ENCODE measurements at regions not wholly inside any gene's neighbourhood (a gene's known extent, or its start where the extent isn't known, plus 50 kb on each side); places are given as distances from the start of the nearest gene placed in this dataset.

- no peak for TF ChIP-seq CTCF (IDR thresholded peaks at IDR 0.05; ENCODE audit: extremely low read depth, insufficient read depth, missing control alignments)
- no peak for DNase-seq (ENCODE audit: low spot score)
- in situ Hi-C loops (cut with MboI; ENCODE audit: low pct_unique_long_range_greater_than_20kb, low sequenced_read_pairs, unreplicated experiment): no loop called here
These were observed 1122.8 kb upstream of the CELF4 start for GRCh38 chr18:38688416-38688815.

- in situ Hi-C loops (cut with MboI; ENCODE audit: low pct_unique_long_range_greater_than_20kb, low sequenced_read_pairs, unreplicated experiment): no loop called here
- no peak for TF ChIP-seq CTCF (IDR thresholded peaks at IDR 0.05; ENCODE audit: extremely low read depth, insufficient read depth, missing control alignments)
- no peak for DNase-seq (ENCODE audit: low spot score)
These were observed 1104.9 kb upstream of the CELF4 start for GRCh38 chr18:38670486-38670885.

- in situ Hi-C loops (cut with MboI; ENCODE audit: low pct_unique_long_range_greater_than_20kb, low sequenced_read_pairs, unreplicated experiment): no loop called here
- no peak for TF ChIP-seq CTCF (IDR thresholded peaks at IDR 0.05; ENCODE audit: extremely low read depth, insufficient read depth, missing control alignments)
- DNase-seq (ENCODE audit: low spot score): no peak
These were observed 1099.3 kb upstream of the CELF4 start for GRCh38 chr18:38664929-38665328.

GRCh38 chr18:38663682-38664081, 1098.1 kb upstream of the CELF4 start:
- in situ Hi-C loops (cut with MboI; ENCODE audit: low pct_unique_long_range_greater_than_20kb, low sequenced_read_pairs, unreplicated experiment): no loop called here
- TF ChIP-seq CTCF (IDR thresholded peaks at IDR 0.05; ENCODE audit: extremely low read depth, insufficient read depth, missing control alignments): no peak

GRCh38 chr18:38663270-38663669, 1097.7 kb upstream of the CELF4 start:
- TF ChIP-seq CTCF (IDR thresholded peaks at IDR 0.05; ENCODE audit: extremely low read depth, insufficient read depth, missing control alignments): no peak
- in situ Hi-C loops (cut with MboI; ENCODE audit: low pct_unique_long_range_greater_than_20kb, low sequenced_read_pairs, unreplicated experiment): no loop called here
- no peak for DNase-seq (ENCODE audit: low spot score)

More at GRCh38 chr18:38663682-38664081, 1098.1 kb upstream of the CELF4 start:
- DNase-seq (ENCODE audit: low spot score): no peak

- in situ Hi-C loops (cut with MboI; ENCODE audit: low pct_unique_long_range_greater_than_20kb, low sequenced_read_pairs, unreplicated experiment): no loop called here
- DNase-seq (ENCODE audit: low spot score): no peak
These were observed 1089.3 kb upstream of the CELF4 start for GRCh38 chr18:38654946-38655345.

More at GRCh38 chr18:38654946-38655345, 1089.3 kb upstream of the CELF4 start:
- no peak for TF ChIP-seq CTCF (IDR thresholded peaks at IDR 0.05; ENCODE audit: extremely low read depth, insufficient read depth, missing control alignments)
